HG03139 (cell line): ENCODE measurements at regions not wholly inside any gene's neighbourhood (a gene's known extent, or its start where the extent isn't known, plus 50 kb on each side); places are given as distances from the start of the nearest gene placed in this dataset.
"Not testable (repeated sequence)": the region's sequence is repeated elsewhere in the genome, so short reads cannot be mapped to it uniquely, and the experiment has no call there.

Source experiments
- ATAC-seq: cut with Tn5 transposase; IDR thresholded peaks from one replicate; pipeline ENCODE4 v1.9.1; 2021; ENCODE audit not compliant: unreplicated experiment

- no peak for ATAC-seq
These were observed 810.6 kb downstream of the CDH11 start for GRCh38 chr16:64311241-64311640.

- ATAC-seq = no peak
These were observed 812.3 kb downstream of the CDH11 start for GRCh38 chr16:64309398-64310110.

GRCh38 chr16:64308721-64309120 is 813.1 kb downstream of the CDH11 start:
- ATAC-seq = no peak

- ATAC-seq = no peak
These were observed 814.4 kb downstream of the CDH11 start for GRCh38 chr16:64307431-64307830.

- ATAC-seq = no peak
These were observed 816.2 kb downstream of the CDH11 start for GRCh38 chr16:64305663-64306062.

- no peak for ATAC-seq
These were observed 816.9 kb downstream of the CDH11 start for GRCh38 chr16:64304951-64305350.

GRCh38 chr16:64304396-64304795 is 817.5 kb downstream of the CDH11 start:
- no peak for ATAC-seq

- ATAC-seq = no peak
These were observed 823.8 kb downstream of the CDH11 start for GRCh38 chr16:64297863-64298600.

GRCh38 chr16:64295466-64295865 is 826.4 kb downstream of the CDH11 start:
- no peak for ATAC-seq

- ATAC-seq = no peak
These were observed 828.9 kb downstream of the CDH11 start for GRCh38 chr16:64292953-64293352.

GRCh38 chr16:64292161-64292560 is 829.7 kb downstream of the CDH11 start:
- no peak for ATAC-seq

- ATAC-seq = no peak
These were observed 831.4 kb downstream of the CDH11 start for GRCh38 chr16:64290461-64290860.

- ATAC-seq = no peak
These were observed 834.0 kb downstream of the CDH11 start for GRCh38 chr16:64287655-64288528.

GRCh38 chr16:64282181-64282580 is 839.7 kb downstream of the CDH11 start:
- no peak for ATAC-seq

GRCh38 chr16:64280317-64280716 is 841.5 kb downstream of the CDH11 start:
- ATAC-seq = no peak

- ATAC-seq = no peak
These were observed 843.7 kb downstream of the CDH11 start for GRCh38 chr16:64278196-64278595.

GRCh38 chr16:64276646-64277045 is 845.2 kb downstream of the CDH11 start:
- ATAC-seq = no peak

GRCh38 chr16:64272028-64272427 is 849.8 kb downstream of the CDH11 start:
- ATAC-seq = no peak

- no peak for ATAC-seq
These were observed 852.1 kb downstream of the CDH11 start for GRCh38 chr16:64269756-64270155.

- no peak for ATAC-seq
These were observed 856.1 kb downstream of the CDH11 start for GRCh38 chr16:64265756-64266155.

- not testable (repeated sequence) for ATAC-seq
These were observed 861.0 kb downstream of the CDH11 start for GRCh38 chr16:64260631-64261401.
